ENCODE measurements at regions not wholly inside any gene's neighbourhood (a gene's known extent, or its start where the extent isn't known, plus 50 kb on each side); places are given as distances from the start of the nearest gene placed in this dataset.
A peak's percentile ranks its signal among the peaks of the same experiment; 100 is the strongest.

- no peak for DNase-seq (ENCODE audit: low spot score)
Measured at GRCh38 chr16:85291302-85292148, 179.3 kb upstream of the CIBAR2 start.

- no peak for DNase-seq (ENCODE audit: low spot score)
Measured at GRCh38 chr16:85293458-85293857, 181.2 kb upstream of the CIBAR2 start.

- DNase-seq (ENCODE audit: low spot score), result no peak
Measured at GRCh38 chr16:85293904-85294642, 181.8 kb upstream of the CIBAR2 start.

DNA sequence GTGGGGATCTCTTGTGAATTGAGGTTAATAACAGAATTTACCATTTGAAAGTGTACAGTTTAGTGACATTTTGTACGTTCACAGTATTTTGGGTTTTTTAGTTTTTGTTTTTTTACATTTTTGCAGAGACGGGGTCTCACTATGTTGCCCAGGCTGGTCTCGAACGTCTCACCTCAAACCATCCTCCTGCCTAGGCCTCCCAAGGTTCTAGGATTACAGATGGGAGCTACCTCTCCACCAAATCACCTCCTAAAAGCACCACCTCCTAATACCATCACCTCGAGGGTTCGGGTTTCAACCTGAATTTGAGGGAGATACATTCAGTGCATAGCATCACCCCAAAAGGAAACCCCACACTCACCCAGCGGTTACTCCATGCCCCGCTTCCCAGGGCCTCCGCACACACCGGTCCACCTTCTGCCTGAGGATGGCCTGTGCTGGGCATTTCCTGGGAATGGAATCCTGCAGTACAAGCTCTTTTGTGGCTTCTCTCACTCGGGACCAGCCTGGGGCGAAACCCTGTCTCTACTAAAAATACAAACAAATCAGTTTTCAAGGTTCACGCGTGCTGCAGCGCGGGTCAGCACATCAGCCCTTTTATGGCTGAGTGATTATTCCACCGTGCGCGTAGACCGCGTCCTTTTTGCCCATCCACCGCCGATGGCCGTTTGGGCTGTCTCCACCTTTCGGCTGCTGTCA, 182.7 kb upstream of the CIBAR2 start:
- DNase-seq (ENCODE audit: low spot score), result no peak

- DNase-seq (ENCODE audit: low spot score), result peak; percentile 56
Measured at GRCh38 chr16:85296859-85297660, 184.8 kb upstream of the CIBAR2 start.

GRCh38 chr16:85297881-85298280, 185.6 kb upstream of the CIBAR2 start:
- no peak for DNase-seq (ENCODE audit: low spot score)

DNA sequence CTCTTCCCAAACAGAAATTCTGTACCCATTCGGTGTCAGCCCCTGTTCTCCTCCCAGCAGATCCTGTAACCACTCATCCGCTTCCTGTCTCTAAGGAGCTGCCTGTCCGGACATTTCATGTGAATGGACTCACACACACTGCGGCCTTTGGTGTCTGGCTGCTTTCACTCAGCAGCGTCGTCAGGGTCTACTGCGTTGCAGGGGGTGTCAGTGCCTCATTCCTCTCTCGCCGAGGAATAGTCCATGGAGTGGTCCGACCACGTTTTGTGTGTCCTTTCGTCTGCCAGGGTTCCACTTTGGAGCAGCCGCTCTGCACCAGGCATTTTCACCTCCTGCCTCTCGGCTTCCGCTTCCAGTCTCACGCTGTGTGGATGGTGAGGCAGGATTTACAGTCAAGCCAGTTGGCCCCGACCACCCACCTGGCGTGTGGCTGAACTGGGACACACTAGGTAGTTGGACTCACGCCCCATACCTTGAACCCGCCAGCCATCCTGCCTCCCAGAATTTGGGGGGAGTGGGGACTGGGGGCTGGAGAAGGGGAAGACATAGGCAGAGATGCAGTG, 188.2 kb upstream of the CIBAR2 start:
- DNase-seq (ENCODE audit: low spot score), result no peak

GRCh38 chr16:85301231-85301630, 189.0 kb upstream of the CIBAR2 start:
- DNase-seq (ENCODE audit: low spot score), result no peak

- no peak for DNase-seq (ENCODE audit: low spot score)
Measured at GRCh38 chr16:85302018-85302847, 190.0 kb upstream of the CIBAR2 start.

DNA sequence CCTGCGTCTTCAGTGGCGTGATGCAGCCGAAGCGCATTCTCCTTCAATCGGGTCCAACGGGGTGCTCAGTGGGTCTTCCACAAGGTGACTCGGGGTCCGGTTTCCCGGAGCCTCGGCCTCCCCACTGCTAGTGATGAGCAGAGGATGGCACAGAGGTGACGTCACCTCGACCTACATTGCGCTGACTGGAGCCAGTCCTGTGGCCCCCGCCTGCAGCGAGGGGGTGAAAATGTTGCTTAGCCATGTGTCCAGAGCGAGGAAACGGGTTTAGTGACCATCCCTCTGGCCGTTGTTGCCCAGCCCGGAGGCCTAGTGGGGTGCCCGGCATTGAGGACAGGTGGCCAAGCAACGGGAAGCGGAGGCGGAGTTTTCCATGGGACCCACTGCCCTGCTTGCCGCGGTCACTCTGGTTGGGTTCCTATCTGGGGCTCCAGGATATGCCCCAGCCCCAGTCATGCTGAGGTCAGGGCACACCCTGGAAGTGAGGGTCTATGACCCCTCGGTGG, 190.6 kb upstream of the CIBAR2 start:
- no peak for DNase-seq (ENCODE audit: low spot score)

- peak; percentile 56 for DNase-seq (ENCODE audit: low spot score)
Measured at GRCh38 chr16:85303354-85303883, 191.1 kb upstream of the CIBAR2 start.

- DNase-seq (ENCODE audit: low spot score), result no peak
Measured at GRCh38 chr16:85304337-85304736, 192.1 kb upstream of the CIBAR2 start.

DNA sequence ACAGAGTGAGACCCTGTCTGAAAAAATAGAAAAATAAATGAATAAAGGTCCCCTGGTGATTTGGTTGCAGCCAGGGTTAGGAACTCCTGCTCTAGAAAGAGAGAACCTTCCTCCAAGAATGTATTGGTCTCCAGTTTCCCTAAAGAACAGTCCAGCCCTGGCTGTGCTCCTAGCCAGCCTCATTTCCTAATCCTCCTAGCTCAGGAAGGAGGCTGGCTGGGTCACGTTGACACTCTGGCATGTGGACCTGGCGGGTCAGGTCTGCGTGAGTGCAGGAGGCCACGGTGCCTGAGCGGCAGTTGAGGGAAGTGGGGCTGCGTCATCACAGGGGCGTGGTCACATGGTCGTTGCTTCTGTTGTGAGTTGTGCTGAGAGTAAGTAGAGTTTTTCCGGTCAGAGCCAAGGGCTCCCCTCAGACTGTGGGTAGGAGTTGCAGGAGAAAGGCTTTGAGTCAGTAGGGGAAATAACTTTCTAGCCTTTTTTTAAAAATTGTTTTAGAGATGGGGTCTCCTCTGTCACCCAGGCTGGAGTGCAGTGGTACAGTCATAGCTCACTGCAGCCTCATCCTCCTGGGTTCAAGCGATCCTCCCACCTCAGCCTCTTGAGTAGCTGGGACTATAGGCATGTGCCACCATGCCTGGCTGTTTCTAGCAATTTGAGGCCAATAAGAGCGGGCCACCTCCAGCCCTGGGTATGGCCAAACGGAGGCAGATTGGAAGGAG, 194.0 kb upstream of the CIBAR2 start:
- peak; percentile 7 for DNase-seq (ENCODE audit: low spot score)

GRCh38 chr16:85306793-85307551, 194.7 kb upstream of the CIBAR2 start:
- DNase-seq (ENCODE audit: low spot score), result no peak

GRCh38 chr16:85307552-85308364, 195.5 kb upstream of the CIBAR2 start:
- no peak for DNase-seq (ENCODE audit: low spot score)

- no peak for DNase-seq (ENCODE audit: low spot score)
Measured at GRCh38 chr16:85308611-85309540, 196.6 kb upstream of the CIBAR2 start.

All from hematopoietic multipotent progenitor cell treated with erythropoietin and hydrocortisone succinate and interleukin-3 and kit ligand, for 17 days (in vitro differentiated cells).